ENCODE measurements at regions not wholly inside any gene's neighbourhood (a gene's known extent, or its start where the extent isn't known, plus 50 kb on each side); places are given as distances from the start of the nearest gene placed in this dataset.

DNA sequence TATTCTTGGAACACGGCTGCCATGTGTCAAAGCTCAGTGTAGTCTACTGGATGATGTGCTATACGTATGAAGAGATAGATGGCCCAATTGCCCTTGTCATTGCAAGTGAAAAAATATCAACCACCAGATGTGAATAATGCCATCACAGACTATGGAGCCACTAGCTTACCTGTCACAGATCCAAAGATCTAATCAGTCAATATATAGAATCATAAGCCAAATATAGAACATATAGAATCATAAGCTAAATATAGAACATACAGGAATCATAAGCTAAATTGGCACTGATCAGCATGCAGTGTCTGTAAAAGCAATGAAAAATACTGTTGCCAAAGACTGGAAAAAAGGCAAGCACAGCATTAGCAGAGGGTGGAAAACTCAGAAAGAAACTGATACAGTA, 1656.9 kb upstream of the RAG2 start:
- no peak overlapping the region for H3K27ac ChIP-seq (ENCODE audit: low read depth, low read length, poor library complexity, severe bottlenecking)
- H2AFZ ChIP-seq (ENCODE audit: low read length), result no peak overlapping the region
- no peaks in the 10 kb centered on the region for H3K79me2 ChIP-seq (ENCODE audit: insufficient read depth, low read depth, low read length)
- DNase-seq (ENCODE audit: low spot score), result no peak
- BruUV-seq (replicated peaks), result no TSS peak
- no peaks in the 10 kb centered on the region for H3K4me1 ChIP-seq (ENCODE audit: insufficient read depth, low read length, poor library complexity, severe bottlenecking)
- no peaks in the 10 kb centered on the region for H3K9me3 ChIP-seq (ENCODE audit: low read length)
- H3K4me3 ChIP-seq (ENCODE audit: low read depth, low read length, poor library complexity, severe bottlenecking), result no peak overlapping the region
- no peaks in the 10 kb centered on the region for H3K36me3 ChIP-seq (ENCODE audit: insufficient read depth, low read length)
- H3K9me2 ChIP-seq (ENCODE audit: insufficient read depth, low read length), result no peaks in the 10 kb centered on the region
- no peaks in the 10 kb centered on the region for H4K20me1 ChIP-seq (ENCODE audit: insufficient read depth, low read length)
- TF ChIP-seq, protein P1, sequence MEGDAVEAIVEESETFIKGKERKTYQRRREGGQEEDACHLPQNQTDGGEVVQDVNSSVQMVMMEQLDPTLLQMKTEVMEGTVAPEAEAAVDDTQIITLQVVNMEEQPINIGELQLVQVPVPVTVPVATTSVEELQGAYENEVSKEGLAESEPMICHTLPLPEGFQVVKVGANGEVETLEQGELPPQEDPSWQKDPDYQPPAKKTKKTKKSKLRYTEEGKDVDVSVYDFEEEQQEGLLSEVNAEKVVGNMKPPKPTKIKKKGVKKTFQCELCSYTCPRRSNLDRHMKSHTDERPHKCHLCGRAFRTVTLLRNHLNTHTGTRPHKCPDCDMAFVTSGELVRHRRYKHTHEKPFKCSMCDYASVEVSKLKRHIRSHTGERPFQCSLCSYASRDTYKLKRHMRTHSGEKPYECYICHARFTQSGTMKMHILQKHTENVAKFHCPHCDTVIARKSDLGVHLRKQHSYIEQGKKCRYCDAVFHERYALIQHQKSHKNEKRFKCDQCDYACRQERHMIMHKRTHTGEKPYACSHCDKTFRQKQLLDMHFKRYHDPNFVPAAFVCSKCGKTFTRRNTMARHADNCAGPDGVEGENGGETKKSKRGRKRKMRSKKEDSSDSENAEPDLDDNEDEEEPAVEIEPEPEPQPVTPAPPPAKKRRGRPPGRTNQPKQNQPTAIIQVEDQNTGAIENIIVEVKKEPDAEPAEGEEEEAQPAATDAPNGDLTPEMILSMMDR (conservative IDR thresholded peaks at IDR 0.05; ENCODE audit: low read length), result no peak
- no peak for TF ChIP-seq EZH2phosphoT487 (IDR thresholded peaks at IDR 0.05; ENCODE audit: borderline replicate concordance, low read depth, low read length)
- CTCF ChIA-PET (ENCODE audit: unreplicated experiment), result no interaction called here
- intact Hi-C loops (cut with micrococcal nuclease; ENCODE audit: unreplicated experiment), result no loop called here
- POLR2A ChIA-PET, result interaction anchor here (0.5 kb wide), 1 partner anchor 38 kb away, joined by 3 read pairs; no protein-coding TSS in a partner anchor
- no peak overlapping the region for H3K4me2 ChIP-seq (ENCODE audit: low read length)

DNA sequence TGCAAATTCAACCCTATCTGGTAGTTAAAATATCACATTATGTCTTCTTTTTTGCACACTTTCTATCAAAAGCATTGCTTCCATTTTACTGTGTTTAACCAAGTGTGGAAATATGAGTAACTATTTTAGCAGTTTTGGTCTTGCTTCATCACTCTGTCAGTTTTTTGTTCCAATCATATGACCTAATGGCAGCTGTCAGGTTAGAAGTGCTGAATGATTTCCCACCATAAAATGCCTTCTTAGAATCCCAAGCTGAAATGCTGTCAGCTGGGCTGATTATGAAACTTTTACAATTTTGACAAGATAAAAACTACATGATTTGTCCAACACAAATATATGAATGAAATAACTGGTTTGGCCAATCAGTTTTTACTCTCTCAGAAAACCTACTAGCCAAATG, 1654.6 kb upstream of the RAG2 start:
- DNase-seq (ENCODE audit: low spot score), result no peak
- H3K9me3 ChIP-seq (ENCODE audit: low read length), result 0 out of 2 replicates have a peak, but pooled peaks cover 4% of the 10 kb centered on the region
- no TSS peak for BruUV-seq (replicated peaks)
- H3K4me3 ChIP-seq (ENCODE audit: low read depth, low read length, poor library complexity, severe bottlenecking), result no peak overlapping the region
- no peak overlapping the region for H2AFZ ChIP-seq (ENCODE audit: low read length)
- intact Hi-C loops (cut with micrococcal nuclease; ENCODE audit: unreplicated experiment), result no loop called here
- no peaks in the 10 kb centered on the region for H3K4me1 ChIP-seq (ENCODE audit: insufficient read depth, low read length, poor library complexity, severe bottlenecking)
- no peaks in the 10 kb centered on the region for H3K79me2 ChIP-seq (ENCODE audit: insufficient read depth, low read depth, low read length)
- no peaks in the 10 kb centered on the region for H3K36me3 ChIP-seq (ENCODE audit: insufficient read depth, low read length)
- CTCF ChIA-PET (ENCODE audit: unreplicated experiment), result no interaction called here
- H3K4me2 ChIP-seq (ENCODE audit: low read length), result no peak overlapping the region
- no peaks in the 10 kb centered on the region for H4K20me1 ChIP-seq (ENCODE audit: insufficient read depth, low read length)
- H3K9me2 ChIP-seq (ENCODE audit: insufficient read depth, low read length), result no peaks in the 10 kb centered on the region
- POLR2A ChIA-PET, result no interaction called here
- no peak overlapping the region for H3K27ac ChIP-seq (ENCODE audit: low read depth, low read length, poor library complexity, severe bottlenecking)
- TF ChIP-seq EZH2phosphoT487 (IDR thresholded peaks at IDR 0.05; ENCODE audit: borderline replicate concordance, low read depth, low read length), result no peak
- TF ChIP-seq, protein P1 (conservative IDR thresholded peaks at IDR 0.05; ENCODE audit: low read length), result no peak

DNA sequence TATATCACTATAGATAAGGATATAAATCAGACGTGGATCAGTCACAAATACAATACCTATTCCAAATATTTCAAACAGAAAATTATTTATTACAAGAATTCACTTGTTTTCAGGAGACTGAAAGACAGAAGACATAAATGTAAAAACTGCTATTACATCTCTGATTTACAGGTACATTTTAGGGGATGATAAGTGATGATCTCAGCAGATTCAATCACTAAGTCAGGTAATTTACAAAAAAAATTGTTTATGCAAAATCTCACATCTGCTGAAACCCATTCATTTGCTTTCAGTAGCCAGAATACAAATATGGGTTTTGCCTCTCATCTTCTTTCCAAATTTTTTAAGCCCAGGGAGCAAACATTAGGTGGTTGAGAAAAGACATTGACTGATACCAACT, 1648.4 kb upstream of the RAG2 start:
- TF ChIP-seq, protein P1 (conservative IDR thresholded peaks at IDR 0.05; ENCODE audit: low read length), result no peak
- TF ChIP-seq EZH2phosphoT487 (IDR thresholded peaks at IDR 0.05; ENCODE audit: borderline replicate concordance, low read depth, low read length), result no peak
- Histone ChIP-seq H2AFZ (ENCODE audit: low read length) (no peak overlapping the region), H3K27ac (ENCODE audit: low read depth, low read length, poor library complexity, severe bottlenecking) (no peak overlapping the region), H3K9me2 (ENCODE audit: insufficient read depth, low read length) (no peaks in the 10 kb centered on the region), H3K4me3 (ENCODE audit: low read depth, low read length, poor library complexity, severe bottlenecking) (no peak overlapping the region), H3K79me2 (ENCODE audit: insufficient read depth, low read depth, low read length) (no peaks in the 10 kb centered on the region), H4K20me1 (ENCODE audit: insufficient read depth, low read length) (no peaks in the 10 kb centered on the region), H3K9me3 (ENCODE audit: low read length) (0 out of 2 replicates have a peak, but pooled peaks cover 8% of the 10 kb centered on the region), H3K4me1 (ENCODE audit: insufficient read depth, low read length, poor library complexity, severe bottlenecking) (no peaks in the 10 kb centered on the region), H3K36me3 (ENCODE audit: insufficient read depth, low read length) (no peaks in the 10 kb centered on the region), H3K4me2 (ENCODE audit: low read length) (no peak overlapping the region)
- ChIA-PET POLR2A (no interaction called here), CTCF (ENCODE audit: unreplicated experiment) (no interaction called here)
- intact Hi-C loops (cut with micrococcal nuclease; ENCODE audit: unreplicated experiment), result no loop called here
- no TSS peak for BruUV-seq (replicated peaks)
- no peak for DNase-seq (ENCODE audit: low spot score)

Measured in OCI-LY7 (cell line).